K562 (cell line): ENCODE measurements at regions not wholly inside any gene's neighbourhood (a gene's known extent, or its start where the extent isn't known, plus 50 kb on each side); places are given as distances from the start of the nearest gene placed in this dataset.

Experiments
- ATAC-seq: fragments of 200-7000 bp; cut with Tn5 transposase; 3 replicates; pipeline ENCODE4 v1.9.1; 2020; ENCODE audit warnings: moderate library complexity
- BruUV-seq: library from RNA; stranded (reverse); fragments of 400-500 nt; replicated peaks from 2 replicates; lab custom pipeline; 2021; lab: Mats Ljungman, UMichigan
- CTCF ChIA-PET: fragments of 300-600 bp; formaldehyde crosslinking; extraction: SDS; loops from one replicate; lab custom pipeline; 2021; ENCODE audit warnings: low intra/inter-chr PET ratio; lab: Yijun Ruan, JAX
- POLR2A ChIA-PET: fragments of 300-600, 350-650 bp; sonication (Branson Sonifier 250); formaldehyde crosslinking; extraction: SDS; loops from one replicate; lab custom pipeline; 2021; ENCODE audit warnings: antibody characterized with exemption, inconsistent platforms; lab: Yijun Ruan, JAX
- DNase-seq, 4 experiments: peaks; one replicate each; pipeline versions ENCODE4 v3.0.0 to v3.0.0-alpha.2; 2011 to 2018; ENCODE audit warnings: low spot score in 3 of 4, mixed read lengths in 3 of 4; ENCODE audit errors: extremely low read depth in 1 of 4
- FAIRE-seq: peaks from 2 replicates; lab custom pipeline; 2011; peaks lifted over from hg19 to GRCh38; lab: Jason Lieb, UNC
- H2AFZ ChIP-seq: 2 replicates; pipeline ENCODE4 v1.6.0; 2011; ENCODE audit warnings: low read depth, low read length, control low read depth, inconsistent platforms
- H3K27ac ChIP-seq: fragments of 200-600 bp; 3 replicates; pipeline ENCODE4 v1.8.0; 2011; ENCODE audit warnings: low read depth, mild to moderate bottlenecking, control low read depth, inconsistent platforms, low read length, moderate library complexity, mixed read lengths; ENCODE audit errors: extremely low read depth
- H3K27me3 ChIP-seq, 2 experiments: fragments of 300-600 bp in 1 of 2; 2 replicates in 1 of 2; 3 replicates in 1 of 2; pipeline versions ENCODE4 v1.6.0 to v1.8.0; 2011; ENCODE audit warnings: inconsistent platforms in 2 of 2, low read length in 2 of 2, mild to moderate bottlenecking in 1 of 2, mixed read lengths in 1 of 2, moderate library complexity in 1 of 2; ENCODE audit not compliant: control insufficient read depth in 2 of 2, insufficient read depth in 2 of 2
- H3K36me3 ChIP-seq: fragments of 300-600 bp; 3 replicates; pipeline ENCODE4 v1.8.0; 2011; ENCODE audit warnings: mild to moderate bottlenecking, low read length, inconsistent platforms; ENCODE audit not compliant: control insufficient read depth, insufficient read depth
- H3K4me1 ChIP-seq, 2 experiments: fragments of 200-600 bp in 1 of 2; replicated peaks in 1 of 2; 2 replicates in 1 of 2; 3 replicates in 1 of 2; pipeline versions ENCODE4 v1.5.1 to v1.8.0; 2011; ENCODE audit warnings: inconsistent platforms in 2 of 2, low read length in 2 of 2, mild to moderate bottlenecking in 1 of 2, mixed read lengths in 1 of 2, moderate library complexity in 1 of 2; ENCODE audit not compliant: control insufficient read depth in 2 of 2, insufficient read depth in 2 of 2
- H3K4me2 ChIP-seq: 2 replicates; pipeline ENCODE4 v1.6.1; 2011; ENCODE audit warnings: low read length, control low read depth, inconsistent platforms, mixed read lengths; ENCODE audit not compliant: insufficient read depth
- H3K4me3 ChIP-seq: fragments of 200-600 bp; sonication (generic), shearing (Covaris generic); 2 replicates; pipeline ENCODE4 v1.5.1; 2016; ENCODE audit warnings: control low read depth, inconsistent platforms
- H3K79me2 ChIP-seq: fragments of 200-600 bp; 3 replicates; pipeline ENCODE4 v1.8.0; 2011; ENCODE audit warnings: low read length, inconsistent platforms; ENCODE audit not compliant: control insufficient read depth, insufficient read depth
- H3K9ac ChIP-seq, 2 experiments: 2 replicates each; pipeline versions ENCODE4 v1.6.0 to v1.6.1; 2011; ENCODE audit warnings: low read depth in 2 of 2, low read length in 2 of 2, control low read depth in 1 of 2, inconsistent platforms in 1 of 2, mild to moderate bottlenecking in 1 of 2, mixed read lengths in 1 of 2; ENCODE audit not compliant: insufficient read depth in 1 of 2
- H3K9me1 ChIP-seq: one replicate; pipeline ENCODE4 v1.6.0; 2011; ENCODE audit warnings: inconsistent platforms, mild to moderate bottlenecking, low read length, moderate library complexity; ENCODE audit not compliant: control insufficient read depth, insufficient read depth
- H3K9me3 ChIP-seq: replicated peaks from 2 replicates; pipeline ENCODE4 v1.5.1; 2011; ENCODE audit warnings: low read depth, low read length, inconsistent platforms; ENCODE audit not compliant: control insufficient read depth, insufficient read depth
- H4K20me1 ChIP-seq: replicated peaks from 2 replicates; pipeline ENCODE4 v1.6.1; 2011; ENCODE audit warnings: low read length, inconsistent platforms, mixed read lengths; ENCODE audit not compliant: control insufficient read depth, insufficient read depth
- CSDE1 ChIP-seq, 2 experiments: fragments of 450-650 bp; IDR thresholded peaks; 2 replicates each; pipeline ENCODE4 v1.6.1; 2016; ENCODE audit warnings: mild to moderate bottlenecking in 1 of 2
- GATA2 ChIP-seq: sonication (generic); formaldehyde crosslinking; IDR thresholded peaks from 2 replicates; pipeline ENCODE4 v1.4.0; 2020; ENCODE audit warnings: mild to moderate bottlenecking, missing genetic modification reagents
- NCOA2 ChIP-seq, 2 experiments: fragments of 450-650 bp; IDR thresholded peaks; 2 replicates each; pipeline ENCODE4 v1.6.1; 2018; ENCODE audit warnings: mild to moderate bottlenecking in 2 of 2, moderate library complexity in 1 of 2; ENCODE audit not compliant: partially characterized antibody in 2 of 2
- PHF21A ChIP-seq: fragments of 450-650 bp; IDR thresholded peaks from 2 replicates; pipeline ENCODE4 v1.6.1; 2017; ENCODE audit warnings: low read depth, borderline replicate concordance
- PTTG1 ChIP-seq: fragments of 450-650 bp; IDR thresholded peaks from 2 replicates; pipeline ENCODE4 v1.6.1; 2016; ENCODE audit warnings: low read depth, mild to moderate bottlenecking, missing genetic modification characterization, missing compliant biosample characterization
- RB1 ChIP-seq: fragments of 450-650 bp; IDR thresholded peaks from 2 replicates; pipeline ENCODE4 v1.6.1; 2017; ENCODE audit warnings: low read depth, mild to moderate bottlenecking
- RUNX1 ChIP-seq: sonication (generic); IDR thresholded peaks from 2 replicates; pipeline ENCODE4 v1.6.1; 2016; ENCODE audit warnings: antibody characterized with exemption, low read depth
- SPI1 ChIP-seq: IDR thresholded peaks from 2 replicates; pipeline ENCODE4 v1.6.1; 2011; ENCODE audit warnings: low read depth, low read length, control low read depth, borderline replicate concordance
- TCF7 ChIP-seq: sonication (generic); IDR thresholded peaks from 2 replicates; pipeline ENCODE4 v1.6.1; 2016; ENCODE audit warnings: antibody characterized with exemption, borderline replicate concordance
- WGBS: fragments of 100-300 bp; shearing (Covaris generic); methylation state at CpG from one replicate; pipeline ENCODE4 v1.1.6; 2016; ENCODE audit warnings: low coverage, mixed read lengths; ENCODE audit not compliant: insufficient coverage; ENCODE audit errors: missing lambda C conversion rate; 5-methylcytosine and 5-hydroxymethylcytosine counted together
- in situ Hi-C: fragments of 300-500 bp; cut with MboI; formaldehyde crosslinking; loops from 4 replicates; pipeline ENCODE4 v1.15.0; 2018; ENCODE audit warnings: inconsistent platforms, mixed read lengths
- intact Hi-C: fragments of 100-400 bp; cut with micrococcal nuclease; formaldehyde crosslinking; loops from 2 replicates; pipeline ENCODE4 v1.14.2; 2022
- TF ChIP-seq, protein P1 (sequence below): fragments of 250-450 bp; sonication (Bioruptor Pico); IDR thresholded peaks from 2 replicates; pipeline ENCODE4 v1.8.0; 2022; ENCODE audit warnings: moderate library complexity, mild to moderate bottlenecking, inconsistent platforms
- TF ChIP-seq, protein P2 (sequence below): fragments of 450-650 bp; IDR thresholded peaks from 2 replicates; pipeline ENCODE4 v1.6.1; 2017; ENCODE audit warnings: mild to moderate bottlenecking, moderate library complexity
- TF ChIP-seq, protein P3 (sequence below), 2 experiments: fragments of 450-650 bp in 1 of 2; sonication (generic) in 1 of 2; formaldehyde crosslinking in 1 of 2; IDR thresholded peaks in 1 of 2; conservative IDR thresholded peaks in 1 of 2; 2 replicates each; pipeline versions ENCODE4 v1.6.1 to v1.8.1; 2016 to 2023; ENCODE audit warnings: mild to moderate bottlenecking in 2 of 2, moderate library complexity in 2 of 2, inconsistent platforms in 1 of 2, missing genetic modification reagents in 1 of 2

DNA sequence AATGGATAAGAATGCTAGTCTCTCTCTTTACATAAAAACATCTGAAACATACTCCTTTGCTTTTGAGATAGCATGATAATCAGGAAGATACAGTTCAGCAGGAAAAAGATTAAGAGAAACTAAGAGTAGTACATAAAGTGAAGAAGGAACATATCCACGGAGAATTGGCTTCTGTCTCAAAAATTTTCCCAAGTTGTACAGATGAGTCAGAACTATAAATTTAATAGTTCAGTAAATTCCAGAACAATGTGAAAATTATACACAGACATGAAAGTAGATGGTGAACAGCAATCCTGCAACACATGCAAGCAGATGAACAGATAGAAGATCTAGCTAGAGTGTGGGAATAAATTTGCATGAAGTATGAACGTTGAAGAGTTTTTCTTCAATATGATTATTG is 691.4 kb upstream of the RIOK2 start:
- Histone ChIP-seq H3K79me2 (no peaks in the 10 kb centered on the region), H3K4me1 (no peaks in the 10 kb centered on the region), H3K27me3 (no peaks in the 10 kb centered on the region), H3K4me2 (no peak overlapping the region), H4K20me1 (no peaks in the 10 kb centered on the region), H2AFZ (no peak overlapping the region), H3K9ac (no peak overlapping the region), H3K9me1 (no peaks in the 10 kb centered on the region), H3K27ac (no peak overlapping the region), H3K36me3 (no peaks in the 10 kb centered on the region), H3K9me3 (0 out of 2 replicates have a peak, but pooled peaks cover 2% of the 10 kb centered on the region), H3K4me3 (no peak overlapping the region)
- intact Hi-C loops (no loop called here), in situ Hi-C loops (no loop called here)
- ATAC-seq, result no peak
- WGBS, result 3% methylated on average over 2 of the region's 2 CpGs
- ChIA-PET POLR2A (no interaction called here), CTCF (no interaction called here)
- BruUV-seq, result no TSS peak
- DNase-seq, result no peak
- no peak for TF ChIP-seq SPI1
- no peak for TF ChIP-seq RUNX1
- no peak for TF ChIP-seq RB1
- TF ChIP-seq CSDE1 (IDR thresholded peaks at IDR 0.05), result no peak
- TF ChIP-seq PHF21A, result no peak
- no peak for TF ChIP-seq NCOA2 (IDR thresholded peaks at IDR 0.05; ENCODE audit: partially characterized antibody in 2 of 2)
- TF ChIP-seq, protein P1, sequence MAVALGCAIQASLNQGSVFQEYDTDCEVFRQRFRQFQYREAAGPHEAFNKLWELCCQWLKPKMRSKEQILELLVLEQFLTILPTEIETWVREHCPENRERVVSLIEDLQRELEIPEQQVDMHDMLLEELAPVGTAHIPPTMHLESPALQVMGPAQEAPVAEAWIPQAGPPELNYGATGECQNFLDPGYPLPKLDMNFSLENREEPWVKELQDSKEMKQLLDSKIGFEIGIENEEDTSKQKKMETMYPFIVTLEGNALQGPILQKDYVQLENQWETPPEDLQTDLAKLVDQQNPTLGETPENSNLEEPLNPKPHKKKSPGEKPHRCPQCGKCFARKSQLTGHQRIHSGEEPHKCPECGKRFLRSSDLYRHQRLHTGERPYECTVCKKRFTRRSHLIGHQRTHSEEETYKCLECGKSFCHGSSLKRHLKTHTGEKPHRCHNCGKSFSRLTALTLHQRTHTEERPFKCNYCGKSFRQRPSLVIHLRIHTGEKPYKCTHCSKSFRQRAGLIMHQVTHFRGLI (CRISPR knock-in tag), result no peak
- TF ChIP-seq, protein P2, sequence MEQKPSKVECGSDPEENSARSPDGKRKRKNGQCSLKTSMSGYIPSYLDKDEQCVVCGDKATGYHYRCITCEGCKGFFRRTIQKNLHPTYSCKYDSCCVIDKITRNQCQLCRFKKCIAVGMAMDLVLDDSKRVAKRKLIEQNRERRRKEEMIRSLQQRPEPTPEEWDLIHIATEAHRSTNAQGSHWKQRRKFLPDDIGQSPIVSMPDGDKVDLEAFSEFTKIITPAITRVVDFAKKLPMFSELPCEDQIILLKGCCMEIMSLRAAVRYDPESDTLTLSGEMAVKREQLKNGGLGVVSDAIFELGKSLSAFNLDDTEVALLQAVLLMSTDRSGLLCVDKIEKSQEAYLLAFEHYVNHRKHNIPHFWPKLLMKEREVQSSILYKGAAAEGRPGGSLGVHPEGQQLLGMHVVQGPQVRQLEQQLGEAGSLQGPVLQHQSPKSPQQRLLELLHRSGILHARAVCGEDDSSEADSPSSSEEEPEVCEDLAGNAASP, result no peak
- TF ChIP-seq GATA2, result no peak
- no peak for TF ChIP-seq PTTG1 (tag)
- TF ChIP-seq, protein P3, sequence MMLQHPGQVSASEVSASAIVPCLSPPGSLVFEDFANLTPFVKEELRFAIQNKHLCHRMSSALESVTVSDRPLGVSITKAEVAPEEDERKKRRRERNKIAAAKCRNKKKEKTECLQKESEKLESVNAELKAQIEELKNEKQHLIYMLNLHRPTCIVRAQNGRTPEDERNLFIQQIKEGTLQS (IDR thresholded peaks at IDR 0.05), result no peak
- TF ChIP-seq, protein P3 (CRISPR knock-in tag; conservative IDR thresholded peaks at IDR 0.05), result no peak
- no peak for TF ChIP-seq TCF7
- no peak for FAIRE-seq
